GM19467 (cell line): ENCODE measurements at regions not wholly inside any gene's neighbourhood (a gene's known extent, or its start where the extent isn't known, plus 50 kb on each side); places are given as distances from the start of the nearest gene placed in this dataset.

Experiments used
- ATAC-seq: cut with Tn5 transposase; IDR thresholded peaks from one replicate; pipeline ENCODE4 v1.9.1; 2021; ENCODE audit warnings: mild to moderate bottlenecking, moderate library complexity; ENCODE audit not compliant: unreplicated experiment

GRCh38 chr4:136691607-136692006 is 840.7 kb downstream of the PCDH18 start:
- ATAC-seq, result no peak

DNA sequence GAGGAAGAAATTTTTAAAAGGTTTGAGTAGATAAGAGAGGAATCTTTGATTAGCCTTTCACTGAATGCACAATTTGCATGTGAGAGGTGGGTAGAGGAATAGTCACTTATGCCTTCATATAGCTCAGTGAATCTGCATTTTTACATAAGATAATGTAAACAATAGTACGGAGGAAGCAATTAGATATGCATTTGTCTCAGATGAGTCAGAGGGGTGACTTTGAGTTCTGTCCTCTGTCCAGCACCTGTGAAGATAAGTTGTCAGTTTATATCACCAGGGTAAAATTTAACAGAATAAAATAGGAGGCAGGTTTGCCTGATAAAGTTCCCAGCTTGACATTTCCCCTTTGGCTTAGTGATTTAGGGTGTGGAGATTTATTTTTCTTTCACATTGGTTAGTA is 841.9 kb downstream of the PCDH18 start:
- no peak for ATAC-seq

- no peak for ATAC-seq
Measured at GRCh38 chr4:136687596-136687995, 844.7 kb downstream of the PCDH18 start.

- ATAC-seq, result no peak
Measured at GRCh38 chr4:136687118-136687517, 845.2 kb downstream of the PCDH18 start.

DNA sequence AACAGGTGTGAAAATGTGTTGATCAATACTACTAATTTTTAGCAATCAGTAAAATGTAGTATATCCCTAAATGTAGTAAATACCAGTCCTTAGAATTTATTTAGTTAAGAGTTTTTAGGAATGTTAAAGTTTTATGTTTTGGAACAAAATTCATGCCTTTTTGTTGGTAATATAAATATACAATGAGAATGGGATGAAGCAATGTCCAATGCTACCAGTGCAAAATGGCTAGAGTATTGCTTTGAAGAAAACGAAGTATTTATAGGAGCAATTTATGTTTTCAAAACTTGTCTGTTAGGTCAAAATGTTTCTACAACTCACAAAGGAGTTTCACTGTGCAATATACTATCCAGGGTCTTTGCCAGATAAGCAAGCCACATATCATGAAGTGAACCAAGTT is 851.5 kb downstream of the PCDH18 start:
- ATAC-seq, result no peak

GRCh38 chr4:136680271-136680670 is 852.0 kb downstream of the PCDH18 start:
- no peak for ATAC-seq

DNA sequence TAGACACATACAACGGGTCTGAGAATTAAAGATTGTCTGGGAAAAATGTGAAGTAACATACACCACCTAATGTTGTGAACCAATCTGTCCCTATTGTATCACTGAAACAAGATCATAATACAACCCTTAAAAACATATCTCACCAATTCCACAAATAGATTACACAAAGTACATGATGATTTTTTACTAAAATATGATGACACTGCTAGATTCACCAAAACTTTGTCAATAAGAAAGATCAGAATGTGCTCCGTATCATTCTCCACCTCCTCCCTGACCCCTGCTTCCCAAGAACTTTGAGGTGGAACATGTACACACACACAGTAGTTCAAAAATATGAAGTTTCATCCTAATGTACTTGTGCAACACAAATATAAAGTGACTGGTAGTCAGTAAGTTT is 862.0 kb downstream of the PCDH18 start:
- no peak for ATAC-seq

DNA sequence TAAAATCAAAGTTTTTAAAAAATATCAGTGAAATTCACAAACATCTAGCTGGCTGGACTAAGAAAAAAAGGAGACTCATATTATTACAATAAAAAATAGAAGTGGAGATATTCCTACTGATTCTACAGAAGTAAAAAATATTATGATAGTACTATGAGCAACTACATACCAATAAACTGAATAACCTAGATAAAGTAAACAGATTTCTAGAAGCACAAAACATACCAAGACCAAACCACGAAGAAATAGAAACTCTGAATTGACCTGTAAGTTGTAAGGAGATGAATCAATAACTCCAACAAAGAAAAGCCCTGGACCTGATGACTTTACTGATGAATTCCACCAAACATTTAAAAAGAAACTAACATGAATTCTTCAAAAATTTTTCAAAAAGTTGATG is 867.3 kb downstream of the PCDH18 start:
- ATAC-seq, result no peak

GRCh38 chr4:136662539-136662938 is 869.8 kb downstream of the PCDH18 start:
- ATAC-seq, result no peak

DNA sequence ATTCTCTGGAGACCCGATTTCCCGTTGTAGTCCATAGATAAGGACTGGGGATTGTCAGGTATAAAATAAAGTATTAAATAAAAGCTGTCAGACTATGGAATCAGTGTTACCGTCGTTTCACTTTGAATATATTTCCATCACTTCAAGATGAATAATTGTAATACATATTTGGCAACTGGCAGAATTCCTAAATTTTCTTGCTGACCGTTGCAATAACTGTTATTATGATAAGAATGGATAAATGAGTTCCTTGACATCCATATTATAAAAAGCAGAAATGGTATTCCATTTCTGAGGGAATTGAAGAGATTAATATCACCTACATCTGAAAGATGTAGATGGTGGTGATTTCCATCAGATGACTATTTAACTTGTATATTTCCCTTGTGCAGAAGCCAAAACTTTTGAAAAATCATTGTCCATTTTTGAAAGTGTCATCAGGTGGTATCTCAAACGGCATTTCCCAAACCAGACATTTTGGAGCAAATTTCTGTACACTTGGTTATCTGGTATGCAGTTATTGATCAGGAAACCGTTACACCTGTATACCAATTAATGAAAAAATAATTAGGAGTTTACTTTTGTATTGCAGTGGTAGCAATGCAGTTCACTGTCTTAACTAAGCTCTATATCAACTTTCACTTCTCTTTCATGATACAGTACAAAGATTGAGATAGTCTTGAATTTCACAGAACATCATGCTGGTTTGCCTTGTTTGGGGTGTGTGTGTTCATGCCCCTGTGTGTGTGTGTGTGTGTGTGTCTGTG is 878.5 kb downstream of the PCDH18 start:
- no peak for ATAC-seq

DNA sequence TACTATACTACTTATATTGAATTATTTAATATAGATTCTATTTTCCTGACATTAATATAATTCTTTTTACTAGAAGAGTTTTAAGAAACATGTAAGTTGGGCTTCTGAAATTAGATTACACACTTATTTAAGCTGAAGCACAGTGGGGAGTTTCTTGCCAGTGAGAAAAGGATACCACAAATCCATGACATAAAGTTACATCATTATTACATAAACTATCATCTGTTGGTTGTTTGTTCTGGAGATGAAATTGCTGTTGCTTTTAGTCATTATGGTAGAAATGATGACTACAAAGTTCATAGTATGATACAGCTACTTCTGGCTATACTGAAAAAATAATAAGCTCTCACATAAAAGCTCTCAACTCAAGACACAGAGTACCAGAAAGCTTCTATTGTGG is 880.4 kb downstream of the PCDH18 start:
- no peak for ATAC-seq

GRCh38 chr4:136651278-136651667 is 881.0 kb downstream of the PCDH18 start:
- peak; percentile 32 for ATAC-seq

DNA sequence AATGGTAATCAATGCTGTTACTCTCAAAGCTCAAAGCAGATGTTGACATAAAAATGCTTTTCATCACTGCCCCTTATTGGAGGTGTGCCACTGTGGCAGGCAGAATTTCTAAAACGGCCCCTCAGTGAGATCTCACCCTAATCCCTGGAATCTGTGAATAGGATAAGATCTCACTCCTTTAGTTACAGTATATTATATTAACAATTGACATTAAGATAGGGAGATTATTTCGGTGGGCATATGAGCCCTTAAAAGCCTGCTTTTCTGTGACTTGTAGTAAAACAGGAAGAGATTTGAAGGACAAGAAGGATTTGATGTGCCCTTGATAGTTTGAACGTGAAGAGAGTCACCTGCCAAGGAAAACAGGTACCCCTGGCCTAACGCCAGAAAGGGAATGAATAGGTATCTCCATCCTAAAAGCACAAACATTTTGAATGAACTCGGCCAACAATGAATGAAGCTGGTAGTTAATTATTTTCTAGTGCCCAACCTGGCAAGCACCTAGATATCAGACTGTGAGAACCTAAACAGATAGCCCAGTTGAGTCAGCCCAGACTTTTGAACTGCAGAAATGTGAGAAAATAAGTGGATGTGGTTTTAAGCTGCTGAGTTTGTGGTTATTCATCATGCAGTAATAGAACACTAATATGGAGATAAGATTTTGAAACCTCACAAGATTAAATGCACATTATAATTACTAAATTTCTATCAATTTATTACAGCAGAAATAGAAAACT is 881.6 kb downstream of the PCDH18 start:
- ATAC-seq, result peak; percentile 72

GRCh38 chr4:136644279-136644678 is 888.0 kb downstream of the PCDH18 start:
- ATAC-seq, result no peak

DNA sequence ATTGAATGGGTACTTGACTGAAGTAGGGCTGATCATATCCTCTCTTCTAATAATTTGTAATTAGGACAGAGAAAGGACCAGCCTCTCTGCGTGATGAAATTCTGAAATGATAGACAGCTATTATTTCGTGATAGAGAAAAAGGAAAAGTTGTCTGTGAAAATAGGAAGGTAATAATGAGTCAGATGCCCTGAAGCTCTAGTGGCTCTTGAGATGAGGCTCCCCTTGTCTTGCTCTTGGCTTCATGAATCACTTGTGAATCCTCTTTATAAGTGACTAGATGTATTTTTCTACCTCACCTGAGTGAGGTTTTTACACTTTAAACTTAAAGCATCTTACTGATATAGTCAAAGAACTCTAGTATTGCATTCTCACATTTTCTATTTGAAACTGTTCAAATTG is 888.9 kb downstream of the PCDH18 start:
- ATAC-seq, result no peak

DNA sequence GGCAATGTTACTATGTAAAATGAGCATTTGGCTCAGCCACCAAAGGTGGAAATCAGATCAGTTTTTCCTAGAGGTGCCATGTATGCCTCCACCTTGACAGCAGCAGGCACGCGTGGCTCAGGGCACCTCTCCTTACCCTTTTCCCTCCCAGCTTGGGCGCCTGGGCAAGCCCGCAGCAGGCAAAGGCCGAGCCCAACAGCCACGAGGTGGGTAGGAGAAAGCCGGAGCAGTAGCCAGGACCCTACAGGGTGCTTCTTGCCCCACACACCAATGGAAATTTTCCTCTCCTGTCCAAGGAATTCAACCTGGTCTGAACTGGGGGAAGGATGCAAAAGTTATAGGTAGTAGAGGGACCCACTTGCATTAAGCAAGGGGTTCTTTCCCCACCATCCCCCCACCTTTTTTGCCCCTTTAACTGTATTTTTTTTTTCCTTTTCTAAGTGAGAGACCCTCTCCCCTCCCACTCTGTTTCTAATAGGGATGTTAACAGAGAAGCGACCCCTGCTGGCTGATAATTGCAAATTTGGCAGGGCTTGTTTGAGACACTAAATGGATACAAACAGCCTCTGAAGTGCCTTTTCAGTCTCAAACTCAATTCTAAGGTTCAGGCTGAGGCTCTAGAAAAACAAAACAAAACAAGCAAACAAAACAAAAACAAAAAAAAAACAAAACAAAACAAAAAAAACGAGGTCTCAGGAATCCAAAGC is 895.1 kb downstream of the PCDH18 start:
- ATAC-seq, result no peak

- ATAC-seq, result no peak
Measured at GRCh38 chr4:136636155-136636554, 896.1 kb downstream of the PCDH18 start.

DNA sequence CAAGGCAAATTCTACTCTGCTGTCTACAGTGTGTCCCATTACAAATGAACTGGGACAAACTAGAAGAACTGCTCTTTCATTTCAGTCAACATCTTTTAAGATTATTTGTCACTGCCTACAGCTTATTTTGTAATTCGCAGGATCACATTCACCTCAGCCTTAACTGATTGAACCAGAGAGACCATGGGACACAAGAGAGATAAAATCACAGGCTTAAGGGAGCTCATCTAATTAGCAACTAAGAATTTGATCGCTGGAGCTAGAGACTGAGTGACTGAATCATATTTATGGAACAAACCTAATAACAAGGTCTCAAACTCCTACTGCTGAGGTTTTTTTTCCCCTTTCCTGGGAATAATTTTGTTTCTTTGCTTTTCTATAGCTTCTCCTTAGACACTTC is 898.2 kb downstream of the PCDH18 start:
- ATAC-seq, result no peak

GRCh38 chr4:136599890-136600289 is 932.4 kb downstream of the PCDH18 start:
- no peak for ATAC-seq

GRCh38 chr4:136590440-136590839 is 941.9 kb downstream of the PCDH18 start:
- ATAC-seq, result no peak

DNA sequence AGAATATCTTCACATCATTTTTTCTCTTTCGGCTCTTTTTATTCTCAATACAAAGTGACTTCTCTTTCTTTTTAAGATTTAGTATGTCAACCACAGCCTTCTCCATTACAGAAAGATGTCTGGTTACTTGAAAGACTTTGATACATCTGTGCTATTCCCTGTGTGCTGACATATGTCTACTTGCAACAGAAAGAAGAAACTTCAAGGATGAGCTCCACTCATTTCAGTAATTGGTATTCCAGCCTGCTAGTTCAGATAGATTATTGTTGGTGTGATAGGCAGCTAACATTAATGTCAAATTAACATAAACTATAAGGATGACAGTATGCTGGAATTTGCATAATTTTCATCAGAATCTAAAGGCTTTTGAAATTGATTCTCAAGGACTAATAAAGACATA is 948.7 kb downstream of the PCDH18 start:
- ATAC-seq, result no peak

GRCh38 chr4:136581119-136581518 is 951.2 kb downstream of the PCDH18 start:
- ATAC-seq, result no peak
